ENCODE measurements at regions not wholly inside any gene's neighbourhood (a gene's known extent, or its start where the extent isn't known, plus 50 kb on each side); places are given as distances from the start of the nearest gene placed in this dataset.

DNA sequence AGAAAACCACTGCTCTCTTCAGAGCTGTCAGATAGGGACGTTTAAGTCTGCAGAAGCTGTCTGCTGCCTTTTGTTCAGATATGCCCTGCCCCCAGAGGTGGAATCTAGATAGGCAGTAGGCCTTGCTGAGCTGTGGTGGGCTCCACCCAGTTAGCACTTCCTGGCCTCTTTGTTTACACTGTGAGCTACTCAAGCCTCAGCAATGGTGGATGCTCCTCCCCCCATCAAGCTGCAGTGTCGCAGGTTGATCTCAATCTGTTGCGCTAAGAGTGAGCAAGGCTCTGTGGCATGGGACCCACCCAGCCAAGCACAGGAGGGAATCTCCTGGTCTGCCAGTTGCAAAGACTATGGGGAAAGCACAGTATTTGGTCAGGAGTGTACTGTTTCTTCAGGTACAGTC, 59.2 kb upstream of the ZNF641 start:
- peak; percentile 8 for DNase-seq (ENCODE audit: low read depth)

DNA sequence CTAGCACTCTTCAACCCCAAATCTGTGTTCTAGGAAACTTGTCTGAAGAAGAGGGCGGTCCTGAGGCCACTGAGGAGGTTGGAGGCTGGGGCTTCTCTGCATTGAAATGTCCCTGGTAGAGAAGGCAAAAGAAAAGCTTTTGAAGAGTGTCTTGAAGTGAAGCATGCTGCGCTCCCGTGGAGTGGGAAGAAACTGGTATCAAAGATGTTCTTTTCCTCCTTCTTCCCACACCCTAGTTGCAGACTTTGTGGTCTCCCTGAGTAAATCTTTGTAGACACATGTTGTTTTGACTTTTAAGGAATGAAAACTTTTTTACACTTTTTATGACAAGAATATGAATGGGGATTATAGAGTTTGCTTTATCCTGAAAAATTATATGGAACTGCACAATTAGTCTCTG, 59.0 kb upstream of the ANP32D start:
- DNase-seq (ENCODE audit: low read depth) = no peak

DNA sequence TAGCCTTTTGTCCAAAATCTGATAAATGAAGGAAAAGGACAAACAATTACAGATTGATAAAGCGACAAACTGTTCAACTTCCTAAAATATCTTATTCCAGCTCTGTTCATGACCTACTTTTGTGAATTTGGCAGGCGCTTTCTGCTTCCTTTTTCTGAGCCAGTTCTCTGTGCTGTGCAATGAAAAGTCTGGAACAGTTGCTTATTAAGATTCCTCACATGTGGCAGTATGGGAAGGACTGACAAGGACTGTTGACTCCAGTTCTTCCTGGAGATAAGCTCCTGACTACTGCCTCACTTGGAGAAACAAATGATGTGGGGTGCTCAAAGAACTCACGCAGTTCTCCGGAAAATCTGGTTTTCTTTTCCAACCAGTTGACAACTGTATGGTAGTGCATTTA, 58.3 kb upstream of the ANP32D start:
- DNase-seq (ENCODE audit: low read depth) = no peak

- DNase-seq (ENCODE audit: low read depth) = no peak
Observed at GRCh38 chr12:48419116-48419935, 53.0 kb upstream of the ANP32D start.

DNA sequence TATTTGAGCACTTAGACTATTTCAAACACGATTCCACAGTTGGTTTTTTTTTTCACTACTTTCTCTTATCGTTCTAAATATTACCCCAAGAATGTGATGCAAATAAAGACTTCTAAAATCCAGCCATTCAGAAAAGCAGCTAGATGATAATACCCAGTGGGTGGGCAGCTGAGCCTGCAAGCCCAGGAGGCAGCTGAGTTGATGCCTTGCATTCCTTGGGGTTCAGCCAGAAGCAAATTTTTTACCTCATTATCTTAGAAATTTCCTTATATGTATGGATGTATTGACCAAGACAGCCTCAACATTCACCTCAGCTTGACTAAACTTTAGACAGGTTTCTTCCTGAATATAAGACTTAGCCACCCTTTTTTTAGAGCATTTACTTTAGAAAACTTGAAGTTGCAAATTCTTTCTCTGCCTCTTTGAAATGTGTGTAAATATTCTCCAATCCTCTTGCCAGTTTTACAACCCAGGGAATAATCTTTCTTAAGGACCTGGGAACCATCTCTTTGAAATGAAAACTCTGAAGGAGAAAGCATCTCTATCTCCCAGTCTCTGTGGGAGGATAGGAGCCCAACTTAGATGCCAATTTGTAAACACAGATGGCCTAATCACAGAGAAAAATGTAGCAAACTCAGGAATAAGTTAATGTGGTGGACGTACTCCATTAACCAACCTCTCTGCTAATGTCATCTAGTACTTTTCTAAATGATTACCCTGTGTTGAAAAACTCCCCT, 52.2 kb upstream of the ANP32D start:
- no peak for DNase-seq (ENCODE audit: low read depth)

GRCh38 chr12:48422060-48422459, 50.3 kb upstream of the ANP32D start:
- no peak for DNase-seq (ENCODE audit: low read depth)

All from RPMI7951 (cell line).